Epithelial cell of proximal tubule (primary cell): ENCODE measurements at regions not wholly inside any gene's neighbourhood (a gene's known extent, or its start where the extent isn't known, plus 50 kb on each side); places are given as distances from the start of the nearest gene placed in this dataset.
"Not testable (repeated sequence)": the region's sequence is repeated elsewhere in the genome, so short reads cannot be mapped to it uniquely, and the experiment has no call there.

Source experiments
- DNase-seq: peaks from one replicate; pipeline ENCODE4 v3.0.0-alpha.2; 2011; ENCODE audit warnings: low read depth
- H3K4me3 ChIP-seq: 2 replicates; pipeline ENCODE4 v1.5.1; 2011; ENCODE audit warnings: low read depth, mild to moderate bottlenecking, low read length
- TF ChIP-seq, protein P1 (sequence below): conservative IDR thresholded peaks from 2 replicates; pipeline ENCODE4 v1.5.1; 2012; ENCODE audit warnings: low read depth, mild to moderate bottlenecking, low read length

DNA sequence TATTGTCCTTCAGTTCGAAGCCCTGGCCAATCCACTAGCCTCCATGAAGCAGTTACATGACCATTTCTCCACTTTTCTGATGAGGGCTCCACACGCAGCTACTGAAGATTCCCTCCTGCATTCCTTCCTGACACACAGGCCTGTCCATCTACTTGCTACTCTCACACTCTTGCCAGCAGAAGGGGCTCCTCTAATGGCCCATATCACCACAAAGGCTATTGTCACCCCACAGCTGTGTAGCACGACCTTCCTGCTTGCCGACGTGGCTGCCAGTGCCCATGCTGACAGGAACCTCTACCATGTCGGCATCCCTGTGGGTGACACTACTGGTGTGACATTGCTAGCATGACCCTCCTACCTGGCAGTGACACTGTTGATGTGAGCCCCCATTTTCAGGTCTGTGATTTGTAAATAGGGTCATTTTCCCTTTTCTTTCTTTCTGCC lies 1528.6 kb upstream of the TPTE start:
- no peak overlapping the region for H3K4me3 ChIP-seq
- TF ChIP-seq, protein P1, sequence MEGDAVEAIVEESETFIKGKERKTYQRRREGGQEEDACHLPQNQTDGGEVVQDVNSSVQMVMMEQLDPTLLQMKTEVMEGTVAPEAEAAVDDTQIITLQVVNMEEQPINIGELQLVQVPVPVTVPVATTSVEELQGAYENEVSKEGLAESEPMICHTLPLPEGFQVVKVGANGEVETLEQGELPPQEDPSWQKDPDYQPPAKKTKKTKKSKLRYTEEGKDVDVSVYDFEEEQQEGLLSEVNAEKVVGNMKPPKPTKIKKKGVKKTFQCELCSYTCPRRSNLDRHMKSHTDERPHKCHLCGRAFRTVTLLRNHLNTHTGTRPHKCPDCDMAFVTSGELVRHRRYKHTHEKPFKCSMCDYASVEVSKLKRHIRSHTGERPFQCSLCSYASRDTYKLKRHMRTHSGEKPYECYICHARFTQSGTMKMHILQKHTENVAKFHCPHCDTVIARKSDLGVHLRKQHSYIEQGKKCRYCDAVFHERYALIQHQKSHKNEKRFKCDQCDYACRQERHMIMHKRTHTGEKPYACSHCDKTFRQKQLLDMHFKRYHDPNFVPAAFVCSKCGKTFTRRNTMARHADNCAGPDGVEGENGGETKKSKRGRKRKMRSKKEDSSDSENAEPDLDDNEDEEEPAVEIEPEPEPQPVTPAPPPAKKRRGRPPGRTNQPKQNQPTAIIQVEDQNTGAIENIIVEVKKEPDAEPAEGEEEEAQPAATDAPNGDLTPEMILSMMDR, result no peak
- no peak for DNase-seq

DNA sequence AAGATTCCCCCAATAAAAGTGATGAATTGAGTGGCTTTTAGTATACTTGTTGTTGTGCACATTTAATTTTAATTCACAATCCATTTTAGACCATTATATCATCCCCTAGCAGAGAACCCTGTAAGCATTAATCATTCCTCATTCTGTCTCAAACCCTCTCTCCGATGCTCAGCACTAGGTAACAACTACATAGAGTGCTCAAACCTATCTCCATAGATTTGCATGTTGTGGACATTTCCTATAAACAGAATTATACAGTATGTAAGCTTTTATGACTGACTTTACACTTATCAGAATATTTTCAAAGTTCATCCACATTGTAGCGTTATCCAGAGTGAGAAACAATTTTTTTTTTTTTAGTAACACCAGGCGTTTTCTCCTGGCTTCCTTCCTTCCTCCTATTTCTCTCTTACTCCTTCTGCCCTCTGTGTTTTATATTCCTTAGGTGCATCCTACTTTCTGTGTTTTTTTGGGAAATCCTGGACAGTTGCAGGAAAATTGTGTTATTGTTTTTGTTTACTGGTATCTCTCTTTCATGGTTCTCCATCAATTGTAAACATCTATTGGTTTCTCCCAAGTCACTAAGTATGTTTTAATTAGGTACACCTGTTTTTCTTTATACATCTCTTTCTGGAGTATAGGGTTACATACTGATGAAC lies 1528.0 kb upstream of the TPTE start:
- TF ChIP-seq, protein P1, result no peak
- no peak overlapping the region for H3K4me3 ChIP-seq
- no peak for DNase-seq

DNA sequence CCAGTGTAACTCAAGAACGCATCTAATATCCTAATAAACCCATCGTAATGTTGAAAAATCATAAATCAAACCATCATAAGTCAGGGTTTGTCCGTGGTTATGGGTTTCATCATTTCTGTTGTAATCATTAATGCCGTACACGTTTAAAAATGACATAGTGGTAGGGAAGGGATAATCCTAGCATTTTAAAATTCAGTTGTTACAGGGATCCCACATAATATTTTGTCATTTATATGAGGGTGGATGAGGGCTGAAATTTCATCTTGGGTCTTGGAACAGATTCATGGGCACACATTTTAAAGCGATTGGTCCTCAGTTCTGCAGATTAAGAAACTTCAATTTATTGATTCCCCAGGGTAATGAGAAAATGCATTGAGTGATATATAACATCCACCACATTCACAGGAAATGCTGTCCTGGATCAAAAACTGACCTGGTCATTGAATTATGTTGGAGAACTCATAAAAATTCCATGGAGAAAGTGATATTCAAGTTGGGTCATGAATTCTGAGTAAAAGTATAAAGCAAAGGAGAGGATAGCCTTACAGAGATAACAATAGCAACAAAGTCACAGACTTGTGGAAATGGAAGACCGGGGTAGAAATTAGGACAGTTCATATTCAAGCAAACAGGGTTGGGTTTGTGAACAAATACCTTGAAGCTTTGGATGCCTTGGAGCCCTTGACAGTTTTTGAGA lies 1527.3 kb upstream of the TPTE start:
- TF ChIP-seq, protein P1, result no peak
- no peak for DNase-seq
- no peak overlapping the region for H3K4me3 ChIP-seq

DNA sequence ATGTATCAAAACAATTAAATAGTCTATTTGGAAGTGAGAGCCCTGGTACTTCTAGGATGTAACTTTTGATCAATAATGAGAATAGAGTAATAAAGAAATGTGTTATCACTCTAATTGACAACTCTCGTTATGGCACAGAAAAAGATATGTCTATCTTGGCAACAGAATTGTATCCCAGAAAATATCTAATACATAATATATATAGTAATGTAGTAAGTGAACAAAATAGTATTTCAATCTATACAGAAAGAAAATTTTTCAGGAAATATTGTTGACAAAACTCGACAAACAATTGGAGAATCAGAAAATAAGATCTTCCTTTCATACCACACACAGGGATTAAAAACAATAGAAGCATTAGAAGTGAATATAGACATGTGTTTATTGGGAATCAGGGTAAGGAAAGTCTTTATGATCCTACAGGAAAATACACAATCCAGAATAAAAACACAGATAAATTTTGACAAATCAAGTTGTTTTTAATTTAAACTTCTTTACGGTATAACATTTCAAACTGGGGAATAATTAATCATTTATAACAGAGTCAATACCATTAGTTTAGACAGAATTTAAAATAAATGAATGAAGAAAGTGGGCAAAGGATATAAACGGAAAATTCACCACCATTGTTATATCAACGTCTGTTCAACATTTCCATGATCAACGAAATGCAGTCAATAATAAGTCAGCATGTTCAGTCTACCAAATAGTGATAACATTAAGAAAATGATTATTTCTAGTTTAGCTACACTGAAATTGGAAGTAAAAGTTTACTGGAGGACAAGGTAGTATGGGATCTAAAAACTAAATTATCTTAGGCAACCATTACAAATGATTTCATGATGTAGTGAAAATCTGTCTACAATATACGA lies 1526.5 kb upstream of the TPTE start:
- TF ChIP-seq, protein P1, result no peak
- H3K4me3 ChIP-seq, result no peak overlapping the region
- DNase-seq, result no peak

DNA sequence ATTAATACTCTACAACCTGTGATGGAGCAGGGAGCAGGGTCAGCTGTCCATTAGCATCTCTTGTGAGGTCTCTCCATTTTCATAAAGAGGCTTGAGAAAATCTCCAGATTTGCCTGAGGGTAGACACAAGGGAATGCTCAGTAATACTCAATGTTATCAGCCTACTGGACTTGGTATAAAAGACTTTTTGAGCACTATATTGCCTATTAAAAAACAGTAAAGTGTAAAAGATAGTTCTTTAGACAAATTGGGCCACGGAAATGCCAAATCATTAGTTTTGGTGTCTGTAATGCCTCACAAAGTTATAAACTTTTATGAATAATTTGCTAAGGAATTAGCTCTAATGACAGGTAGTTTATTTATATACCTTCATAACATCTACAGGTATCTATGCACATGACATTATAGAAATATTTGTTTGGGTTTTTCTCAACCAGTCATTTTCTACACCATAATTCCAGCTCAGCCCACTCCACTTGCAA lies 1524.9 kb upstream of the TPTE start:
- H3K4me3 ChIP-seq, result not testable (repeated sequence)

DNA sequence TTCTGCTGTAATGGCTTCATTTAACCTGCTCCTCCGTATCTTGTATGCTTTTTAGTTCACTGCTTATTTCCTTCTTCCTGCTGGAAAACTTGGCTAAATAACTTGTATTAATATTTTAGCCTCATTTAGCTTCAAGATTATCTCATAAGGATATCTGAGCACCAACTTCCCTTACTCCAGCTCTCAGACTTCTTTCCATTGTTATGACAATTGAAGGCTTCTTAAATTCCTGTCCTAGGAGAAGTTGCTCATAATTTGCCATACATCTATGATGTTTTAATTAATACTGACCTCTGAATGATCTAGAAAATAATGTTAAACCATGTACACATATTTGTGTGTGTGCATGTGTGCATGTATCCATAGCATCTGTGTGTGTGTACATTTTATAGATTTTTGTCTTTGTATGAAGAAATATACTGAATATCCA lies 1524.4 kb upstream of the TPTE start:
- no peak overlapping the region for H3K4me3 ChIP-seq
- TF ChIP-seq, protein P1, result no peak
- no peak for DNase-seq

More for the DNA sequence above, 1524.9 kb upstream of the TPTE start:
- DNase-seq, result not testable (repeated sequence)

DNA sequence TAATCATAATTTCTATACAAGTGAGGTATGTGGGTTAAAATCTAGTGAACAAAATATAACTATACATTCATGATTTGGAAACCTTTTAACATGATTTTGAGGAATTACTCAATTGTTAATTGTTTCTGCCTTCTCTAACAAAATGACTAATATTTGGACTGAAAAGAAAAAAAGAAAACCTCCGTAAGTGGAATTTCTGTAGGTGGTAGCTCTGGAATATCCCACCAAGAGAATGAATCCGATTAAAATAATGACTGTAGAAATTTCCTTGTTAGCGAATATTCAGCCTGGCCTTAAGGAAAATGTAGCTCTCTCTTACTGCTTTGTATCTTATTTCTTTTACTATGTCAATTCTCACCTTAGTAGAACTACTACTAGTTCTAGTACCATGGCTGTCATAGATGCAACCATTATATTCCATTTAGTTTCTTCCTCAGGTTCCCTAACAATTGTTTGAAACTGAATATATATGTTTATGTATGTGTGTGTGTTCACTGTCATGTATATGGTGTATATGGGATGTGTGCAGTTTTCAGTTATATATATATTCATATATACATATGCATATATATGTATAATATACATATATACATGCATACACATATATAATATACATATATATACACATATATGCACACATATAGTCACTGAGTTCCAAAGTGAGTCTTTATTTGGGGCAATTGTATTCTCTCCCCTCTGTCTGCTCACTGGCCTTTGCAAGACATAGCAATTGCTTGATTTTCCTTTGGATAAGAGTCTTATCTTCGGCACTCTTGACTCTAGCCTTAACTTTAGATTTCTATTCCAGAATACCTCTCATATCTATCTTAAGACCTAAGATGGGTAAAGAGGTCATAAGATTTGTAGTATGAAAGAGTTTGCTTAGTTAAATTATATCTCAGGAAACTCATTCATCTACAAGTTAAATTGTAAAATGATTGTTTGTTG lies 1523.7 kb upstream of the TPTE start:
- H3K4me3 ChIP-seq, DNase-seq: not testable (repeated sequence)

DNA sequence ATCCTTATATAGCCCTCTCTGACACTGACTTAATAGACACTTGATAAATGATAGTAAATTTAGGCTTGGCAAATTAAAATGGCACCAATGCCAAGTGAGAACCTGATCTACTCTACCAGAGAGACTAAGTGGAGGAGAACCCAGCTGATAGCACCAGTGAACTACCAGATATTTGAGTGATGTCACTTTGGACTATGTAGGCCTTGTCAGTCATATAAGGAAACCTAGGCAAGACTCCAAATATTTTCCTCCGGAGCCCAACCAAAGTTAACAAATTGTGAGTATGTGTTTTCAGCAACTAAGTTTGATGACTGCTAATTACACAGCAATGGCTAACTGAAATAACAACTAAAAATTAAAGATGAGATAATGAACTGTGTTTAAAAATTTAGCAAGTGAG lies 1522.9 kb upstream of the TPTE start:
- H3K4me3 ChIP-seq, DNase-seq: not testable (repeated sequence)
